Astrocyte (in vitro differentiated cells and primary cell): ENCODE measurements at regions not wholly inside any gene's neighbourhood (a gene's known extent, or its start where the extent isn't known, plus 50 kb on each side); places are given as distances from the start of the nearest gene placed in this dataset.

Experiments
- CTCF ChIP-seq: IDR thresholded peaks from 2 replicates; pipeline ENCODE4 v1.5.1; 2011; ENCODE audit warnings: low read depth, mild to moderate bottlenecking, inconsistent platforms, low read length, moderate library complexity; ENCODE audit not compliant: insufficient read depth
- EZH2 ChIP-seq: IDR thresholded peaks from 2 replicates; pipeline ENCODE4 v1.6.1; 2012; ENCODE audit warnings: mild to moderate bottlenecking, low read length, inconsistent platforms; ENCODE audit not compliant: insufficient read depth

- TF ChIP-seq CTCF (no peak), EZH2 (no peak)
These were observed 127.6 kb upstream of the NANOS1 start for GRCh38 chr10:118901906-118902305.
